IMR-90 (cell line): ENCODE measurements at regions not wholly inside any gene's neighbourhood (a gene's known extent, or its start where the extent isn't known, plus 50 kb on each side); places are given as distances from the start of the nearest gene placed in this dataset.

Experiments
- ATAC-seq: fragments of 200-7000 bp; cut with Tn5 transposase; 2 replicates; pipeline ENCODE4 v1.9.1; 2020; ENCODE audit warnings: low read depth, mild to moderate bottlenecking, moderate library complexity
- BruUV-seq: library from RNA; stranded (reverse); fragments of 400-500 nt; replicated peaks from 2 replicates; lab custom pipeline; 2021; lab: Mats Ljungman, UMichigan
- CTCF ChIA-PET: fragments of 300-600 bp; formaldehyde crosslinking; extraction: SDS; loops from one replicate; lab custom pipeline; 2021; ENCODE audit warnings: antibody characterized with exemption; lab: Yijun Ruan, JAX
- POLR2A ChIA-PET: fragments of 300-600 bp; sonication (Branson Sonifier 250); formaldehyde crosslinking; loops from one replicate; lab custom pipeline; 2022; ENCODE audit warnings: antibody characterized with exemption; ENCODE audit not compliant: unreplicated experiment; lab: Charles Lee
- DNase-seq: peaks from one replicate; pipeline ENCODE4 v3.0.0; 2013
- H2AFZ ChIP-seq: replicated peaks from 2 replicates; pipeline ENCODE3; 2013; ENCODE audit warnings: low read length, mild to moderate bottlenecking; ENCODE audit not compliant: poor library complexity
- H2AK5ac ChIP-seq: 2 replicates; pipeline ENCODE4 v1.6.1; 2013; ENCODE audit warnings: low read depth, low read length, inconsistent platforms
- H2AK9ac ChIP-seq: replicated peaks from 2 replicates; pipeline ENCODE3; 2013; ENCODE audit warnings: mild to moderate bottlenecking, low read depth, low read length, moderate library complexity; ENCODE audit not compliant: poor library complexity
- H2BK120ac ChIP-seq: 2 replicates; pipeline ENCODE4 v1.6.1; 2013; ENCODE audit warnings: low read depth, low read length, inconsistent platforms
- H2BK15ac ChIP-seq: 3 replicates; pipeline ENCODE4 v1.6.1; 2013; ENCODE audit warnings: low read depth, low read length, inconsistent platforms
- H2BK20ac ChIP-seq: 2 replicates; pipeline ENCODE4 v1.6.1; 2013; ENCODE audit warnings: low read depth, mild to moderate bottlenecking, inconsistent platforms, low read length, moderate library complexity
- H2BK5ac ChIP-seq: 2 replicates; pipeline ENCODE4 v1.6.1; 2013; ENCODE audit warnings: mild to moderate bottlenecking, low read depth, low read length, inconsistent platforms; ENCODE audit not compliant: poor library complexity, severe bottlenecking
- H3K14ac ChIP-seq: replicated peaks from 2 replicates; pipeline ENCODE4 v1.6.1; 2013; ENCODE audit warnings: low read depth, low read length, inconsistent platforms
- H3K18ac ChIP-seq: 2 replicates; pipeline ENCODE4 v1.6.1; 2013; ENCODE audit warnings: low read depth, low read length, control low read depth
- H3K23ac ChIP-seq: 2 replicates; pipeline ENCODE4 v1.6.1; 2013; ENCODE audit warnings: low read depth, low read length, inconsistent platforms
- H3K27ac ChIP-seq: 2 replicates; pipeline ENCODE4 v1.5.1; 2013; ENCODE audit warnings: mild to moderate bottlenecking, control low read depth, low read length; ENCODE audit not compliant: insufficient read depth
- H3K27me3 ChIP-seq: 2 replicates; pipeline ENCODE4 v1.6.1; 2013; ENCODE audit warnings: low read length; ENCODE audit not compliant: control insufficient read depth, insufficient read depth
- H3K36me3 ChIP-seq: 2 replicates; pipeline ENCODE4 v1.6.1; 2013; ENCODE audit warnings: low read length, mixed read lengths; ENCODE audit not compliant: control insufficient read depth, insufficient read depth
- H3K4ac ChIP-seq: 2 replicates; pipeline ENCODE4 v1.6.1; 2013; ENCODE audit warnings: low read depth, low read length, inconsistent platforms
- H3K4me1 ChIP-seq: 2 replicates; pipeline ENCODE4 v1.6.1; 2013; ENCODE audit warnings: low read length, mixed read lengths; ENCODE audit not compliant: control insufficient read depth, insufficient read depth
- H3K4me2 ChIP-seq: 2 replicates; pipeline ENCODE4 v1.6.1; 2013; ENCODE audit warnings: low read depth, mild to moderate bottlenecking, control low read depth, low read length, moderate library complexity
- H3K4me3 ChIP-seq: 2 replicates; pipeline ENCODE4 v1.5.1; 2013; ENCODE audit warnings: low read depth, mild to moderate bottlenecking, control low read depth, low read length, moderate library complexity; ENCODE audit not compliant: insufficient read depth
- H3K56ac ChIP-seq: 2 replicates; pipeline ENCODE4 v1.6.1; 2013; ENCODE audit warnings: low read length, inconsistent platforms; ENCODE audit not compliant: insufficient read depth; ENCODE audit errors: extremely low read depth
- H3K79me1 ChIP-seq, 2 experiments: 2 replicates each; pipeline ENCODE4 v1.6.1; 2013; ENCODE audit warnings: low read length in 2 of 2, inconsistent platforms in 1 of 2, low read depth in 1 of 2
- H3K9ac ChIP-seq: 2 replicates; pipeline ENCODE4 v1.6.1; 2013; ENCODE audit warnings: low read depth, low read length, control low read depth
- H3K9me1 ChIP-seq: 2 replicates; pipeline ENCODE4 v1.6.1; 2013; ENCODE audit warnings: low read length, inconsistent platforms; ENCODE audit not compliant: insufficient read depth
- H3K9me3 ChIP-seq: 2 replicates; pipeline ENCODE4 v1.6.1; 2013; ENCODE audit warnings: low read length; ENCODE audit not compliant: control insufficient read depth, insufficient read depth
- H4K20me1 ChIP-seq: 2 replicates; pipeline ENCODE4 v1.6.1; 2013; ENCODE audit warnings: low read length, inconsistent platforms; ENCODE audit not compliant: insufficient read depth
- H4K5ac ChIP-seq: 2 replicates; pipeline ENCODE4 v1.6.1; 2013; ENCODE audit warnings: mild to moderate bottlenecking, low read depth, low read length, control low read depth
- H4K8ac ChIP-seq, 2 experiments: 2 replicates each; pipeline ENCODE4 v1.6.1; 2013; ENCODE audit warnings: low read depth in 2 of 2, low read length in 2 of 2, control low read depth in 1 of 2, inconsistent platforms in 1 of 2
- H4K91ac ChIP-seq: 2 replicates; pipeline ENCODE4 v1.6.1; 2013; ENCODE audit warnings: low read depth, low read length, inconsistent platforms; ENCODE audit not compliant: insufficient read depth
- CEBPB ChIP-seq: IDR thresholded peaks from 2 replicates; pipeline ENCODE4 v1.6.1; 2012; ENCODE audit warnings: low read depth, low read length, improper control_type of control experiment
- CHD1 ChIP-seq: IDR thresholded peaks from 2 replicates; pipeline ENCODE4 v1.6.1; 2012; ENCODE audit warnings: low read depth, low read length, improper control_type of control experiment
- CTCF ChIP-seq: conservative IDR thresholded peaks from 2 replicates; pipeline ENCODE4 v1.5.1; 2012; ENCODE audit warnings: mild to moderate bottlenecking, low read depth, low read length, improper control_type of control experiment
- FOS ChIP-seq: fragments of 150-350 bp; IDR thresholded peaks from 2 replicates; pipeline ENCODE4 v1.6.1; 2016; ENCODE audit warnings: low read depth, low read length
- MAFK ChIP-seq: IDR thresholded peaks from 2 replicates; pipeline ENCODE4 v1.6.1; 2012; ENCODE audit warnings: low read depth, low read length, improper control_type of control experiment
- MAZ ChIP-seq: IDR thresholded peaks from 2 replicates; pipeline ENCODE4 v1.6.1; 2012; ENCODE audit warnings: low read depth, mild to moderate bottlenecking, low read length, improper control_type of control experiment, moderate library complexity, borderline replicate concordance
- MXI1 ChIP-seq: IDR thresholded peaks from 2 replicates; pipeline ENCODE4 v1.6.1; 2012; ENCODE audit warnings: low read depth, mild to moderate bottlenecking, low read length, moderate library complexity, borderline replicate concordance
- NFE2L2 ChIP-seq: fragments of 150-350 bp; IDR thresholded peaks from 2 replicates; pipeline ENCODE4 v1.6.1; 2016; ENCODE audit warnings: low read depth, mild to moderate bottlenecking, low read length
- POLR2A ChIP-seq: IDR thresholded peaks from 2 replicates; pipeline ENCODE4 v1.6.1; 2012; ENCODE audit warnings: mild to moderate bottlenecking, low read depth, low read length
- RAD21 ChIP-seq: IDR thresholded peaks from 2 replicates; pipeline ENCODE4 v1.6.1; 2012; ENCODE audit warnings: low read length, improper control_type of control experiment
- RCOR1 ChIP-seq: IDR thresholded peaks from 2 replicates; pipeline ENCODE4 v1.6.1; 2012; ENCODE audit warnings: mild to moderate bottlenecking, low read length, improper control_type of control experiment; ENCODE audit not compliant: insufficient replicate concordance
- SMC3 ChIP-seq: fragments of 150-350 bp; IDR thresholded peaks from 2 replicates; pipeline ENCODE4 v1.6.1; 2016; ENCODE audit warnings: low read depth, mild to moderate bottlenecking, antibody characterized with exemption, low read length, moderate library complexity
- WGBS, 2 experiments: methylation state at CpG; one replicate each; pipeline versions ENCODE4 v1.1.5 to v1.1.7; 2013; ENCODE audit warnings: missing lambda C conversion rate in 2 of 2; ENCODE audit not compliant: insufficient read length in 1 of 2; ENCODE audit errors: extremely low coverage in 2 of 2; 5-methylcytosine and 5-hydroxymethylcytosine counted together
- dilution Hi-C: fragments of 300-500 bp; cut with HindIII; formaldehyde crosslinking; loops from one replicate; pipeline ENCODE4 v1.14.3; 2018; ENCODE audit warnings: low sequenced_read_pairs; ENCODE audit not compliant: unreplicated experiment
- in situ Hi-C: fragments of 300-500 bp; cut with MboI; formaldehyde crosslinking; loops from 3 replicates; pipeline ENCODE4 v1.14.3; 2019; ENCODE audit warnings: low sequenced_read_pairs, inconsistent platforms, mixed read lengths
- intact Hi-C: fragments of 100-400 bp; cut with micrococcal nuclease; formaldehyde crosslinking; loops from 2 replicates; pipeline ENCODE4 v1.10.0; 2022

- no peak overlapping the region for H4K8ac ChIP-seq
- 86% methylated on average over 9 of the region's 16 CpGs; no CpG with 5 or more reads in 1 of the 2 experiments for WGBS, 2 experiments
- no peak overlapping the region for H3K23ac ChIP-seq
- H2BK120ac ChIP-seq, result no peak overlapping the region
- peaks cover 9% of the 10 kb centered on the region for H3K9me1 ChIP-seq
- no peak overlapping the region for H2BK15ac ChIP-seq
- H3K56ac ChIP-seq, result no peak overlapping the region
- H3K4me2 ChIP-seq, result no peak overlapping the region
- no peak overlapping the region for H3K14ac ChIP-seq
- H2AK5ac ChIP-seq, result 0 out of 2 replicates have a peak overlapping the region, but pooled peaks have one; percentile 29
- H3K27me3 ChIP-seq, result no peaks in the 10 kb centered on the region
- ChIA-PET POLR2A (no interaction called here), CTCF (no interaction called here)
- no peaks in the 10 kb centered on the region for H3K9me3 ChIP-seq
- no peak overlapping the region for H3K27ac ChIP-seq
- H3K4ac ChIP-seq, result no peak overlapping the region
- no peak overlapping the region for H2BK5ac ChIP-seq
- peak overlapping the region; percentile 14 for H2AFZ ChIP-seq
- peaks cover 16% of the 10 kb centered on the region for H3K4me1 ChIP-seq
- TF ChIP-seq RCOR1 (no peak), CTCF (no peak), MXI1 (no peak), CHD1 (no peak), POLR2A (no peak), CEBPB (no peak), FOS (no peak), NFE2L2 (no peak), RAD21 (no peak), MAZ (no peak), MAFK (no peak), SMC3 (no peak)
- dilution Hi-C loops (no loop called here), intact Hi-C loops (no loop called here), in situ Hi-C loops (loop anchor here (10.0 kb wide), 1 partner anchor 128 kb away; no protein-coding TSS in a partner anchor)
- no peak overlapping the region for H2AK9ac ChIP-seq
- DNase-seq (no peak), ATAC-seq (no peak)
- no peak overlapping the region for H4K5ac ChIP-seq
- H3K36me3 ChIP-seq, result no peaks in the 10 kb centered on the region
- H3K79me1 ChIP-seq, result no peaks in the 10 kb centered on the region
- no peaks in the 10 kb centered on the region for H4K20me1 ChIP-seq
- H4K91ac ChIP-seq, result no peak overlapping the region
- H3K4me3 ChIP-seq, result no peak overlapping the region
- H3K9ac ChIP-seq, result no peak overlapping the region
- no peak overlapping the region for H3K18ac ChIP-seq
- H2BK20ac ChIP-seq, result no peak overlapping the region; the same call in 1 of the 2 replicates
- no TSS peak for BruUV-seq
These were observed 135.1 kb upstream of the ID2 start for GRCh38 chr2:8546612-8547283.
